OCI-LY1 (cell line): ENCODE measurements at regions not wholly inside any gene's neighbourhood (a gene's known extent, or its start where the extent isn't known, plus 50 kb on each side); places are given as distances from the start of the nearest gene placed in this dataset.
"Not testable (repeated sequence)": the region's sequence is repeated elsewhere in the genome, so short reads cannot be mapped to it uniquely, and the experiment has no call there.

Experiments used
- H2AFZ ChIP-seq: fragments of 200-600 bp; sonication (generic), shearing (Covaris generic); 2 replicates; pipeline ENCODE4 v1.6.0; 2014; ENCODE audit warnings: antibody characterized with exemption, mild to moderate bottlenecking, low read length
- H3F3A ChIP-seq: fragments of 200-600 bp; sonication (generic), shearing (Covaris generic); 2 replicates; pipeline ENCODE4 v1.6.0; 2014; ENCODE audit warnings: mild to moderate bottlenecking, antibody characterized with exemption, low read length, moderate library complexity; ENCODE audit not compliant: insufficient read depth
- H3K27ac ChIP-seq: fragments of 200-600 bp; sonication (generic); 2 replicates; pipeline ENCODE4 v1.5.1; 2014; ENCODE audit warnings: low read length, mixed run types, mild to moderate bottlenecking, low read depth; ENCODE audit not compliant: poor library complexity, severe bottlenecking
- H3K27me3 ChIP-seq: fragments of 200-600 bp; sonication (generic); 2 replicates; pipeline ENCODE4 v1.6.0; 2014; ENCODE audit warnings: antibody characterized with exemption, mild to moderate bottlenecking, low read length, moderate library complexity; ENCODE audit not compliant: insufficient read depth
- H3K36me3 ChIP-seq: fragments of 200-600 bp; sonication (generic); 2 replicates; pipeline ENCODE4 v1.6.1; 2014; ENCODE audit warnings: mild to moderate bottlenecking, antibody characterized with exemption, low read length, moderate library complexity, mixed read lengths; ENCODE audit not compliant: insufficient read depth
- H3K4me1 ChIP-seq: fragments of 200-600 bp; sonication (generic); 2 replicates; pipeline ENCODE4 v1.5.1; 2014; ENCODE audit warnings: mild to moderate bottlenecking, low read length, moderate library complexity; ENCODE audit not compliant: insufficient read depth, severe bottlenecking
- H3K4me2 ChIP-seq: fragments of 200-600 bp; sonication (generic), shearing (Covaris generic); 2 replicates; pipeline ENCODE4 v1.6.1; 2014; ENCODE audit warnings: low read length
- H3K4me3 ChIP-seq: fragments of 200-600 bp; sonication (generic); 2 replicates; pipeline ENCODE4 v1.5.1; 2014; ENCODE audit warnings: low read length, low read depth, mild to moderate bottlenecking, mixed read lengths; ENCODE audit not compliant: poor library complexity, severe bottlenecking
- H3K79me2 ChIP-seq: fragments of 200-600 bp; shearing (Covaris generic); 2 replicates; pipeline ENCODE4 v1.6.1; 2016; ENCODE audit warnings: mixed run types, low read length, mixed read lengths; ENCODE audit not compliant: insufficient read depth
- H3K9ac ChIP-seq: fragments of 200-600 bp; sonication (generic), shearing (Covaris generic); 2 replicates; pipeline ENCODE4 v1.6.1; 2014; ENCODE audit warnings: mild to moderate bottlenecking, low read length, mixed read lengths
- H3K9me2 ChIP-seq: fragments of 200-600 bp; sonication (generic), shearing (Covaris generic); 2 replicates; pipeline ENCODE4 v1.6.1; 2014; ENCODE audit warnings: low read depth, mild to moderate bottlenecking, low read length, mixed read lengths
- H3K9me3 ChIP-seq: fragments of 200-600 bp; shearing (Covaris generic); 2 replicates; pipeline ENCODE4 v1.6.1; 2014; ENCODE audit warnings: low read length, mixed read lengths
- H4K20me1 ChIP-seq: fragments of 200-600 bp; sonication (generic), shearing (Covaris generic); 2 replicates; pipeline ENCODE4 v1.6.0; 2016; ENCODE audit warnings: mild to moderate bottlenecking, low read length; ENCODE audit not compliant: insufficient read depth
- CTCF ChIP-seq: fragments of 200-600 bp; sonication (generic), shearing (Covaris generic); IDR thresholded peaks from 2 replicates; pipeline ENCODE4 v1.5.1; 2017; ENCODE audit warnings: mild to moderate bottlenecking, antibody characterized with exemption, low read length, moderate library complexity, mixed read lengths
- EZH2 ChIP-seq: fragments of 200-600 bp; sonication (generic), shearing (Covaris generic); IDR thresholded peaks from 2 replicates; pipeline ENCODE4 v1.8.0; 2017; ENCODE audit warnings: borderline replicate concordance, mixed run types, mild to moderate bottlenecking, antibody characterized with exemption, low read length, moderate library complexity, mixed read lengths

DNA sequence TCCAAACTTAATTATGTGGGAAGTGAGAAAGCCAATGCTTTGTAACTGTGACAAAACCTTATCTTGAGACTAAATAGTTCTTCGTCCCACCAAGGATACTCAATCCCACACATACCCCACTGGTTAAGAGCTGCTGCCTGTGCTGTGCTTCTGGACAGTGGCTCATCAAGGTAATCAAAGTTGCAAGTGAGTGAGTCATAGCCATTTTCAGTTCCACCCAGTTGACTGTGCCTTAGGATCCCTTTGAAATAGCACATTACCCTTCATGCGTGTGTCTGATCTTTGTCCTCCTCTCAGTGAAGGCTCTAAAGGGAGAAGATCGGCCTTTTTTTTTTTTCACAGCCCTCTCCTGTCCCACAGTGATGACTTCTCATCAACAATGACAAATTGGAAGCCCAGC is 706.0 kb upstream of the AUTS2 start:
- Histone ChIP-seq H3K4me1 (no peaks in the 10 kb centered on the region), H3K4me2 (no peak overlapping the region), H4K20me1 (no peaks in the 10 kb centered on the region), H3K36me3 (no peaks in the 10 kb centered on the region), H3K4me3 (no peak overlapping the region), H3K9me3 (no peaks in the 10 kb centered on the region), H2AFZ (no peak overlapping the region), H3K9me2 (no peaks in the 10 kb centered on the region), H3K27me3 (no peaks in the 10 kb centered on the region), H3K79me2 (no peaks in the 10 kb centered on the region), H3K27ac (no peak overlapping the region), H3K9ac (no peak overlapping the region), H3F3A (no peaks in the 10 kb centered on the region)
- TF ChIP-seq EZH2 (no peak), CTCF (no peak)

DNA sequence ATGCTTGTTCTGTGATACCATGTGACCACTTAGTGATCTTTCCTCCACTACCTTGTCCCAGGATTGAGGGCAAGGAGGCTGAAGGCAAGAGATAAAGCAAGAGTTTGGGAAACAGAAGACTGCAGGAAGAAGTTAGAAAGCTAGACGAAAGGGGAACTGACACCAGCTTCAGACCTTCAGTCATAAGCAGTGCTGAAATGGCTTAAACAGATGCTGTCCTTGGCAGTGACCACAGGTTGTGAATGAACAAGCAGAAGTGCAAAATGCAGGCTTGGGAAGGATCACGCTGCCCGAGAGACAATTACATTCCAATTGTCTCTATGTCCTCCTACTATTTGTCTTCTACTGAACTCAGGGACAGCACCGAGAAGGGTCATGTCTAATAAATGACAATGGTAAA is 704.9 kb upstream of the AUTS2 start:
- no peaks in the 10 kb centered on the region for H3K27me3 ChIP-seq
- TF ChIP-seq EZH2 (no peak), CTCF (no peak)

GRCh38 chr7:68899156-68899555 is 699.1 kb upstream of the AUTS2 start:
- H3K4me2 ChIP-seq, H3K4me3 ChIP-seq, H3K9me3 ChIP-seq, H4K20me1 ChIP-seq, H3K36me3 ChIP-seq, H3K9ac ChIP-seq, H3K27me3 ChIP-seq, H3K79me2 ChIP-seq, H3K27ac ChIP-seq, H3F3A ChIP-seq, H2AFZ ChIP-seq, H3K4me1 ChIP-seq, H3K9me2 ChIP-seq: not testable (repeated sequence)

More for the DNA sequence above, 704.9 kb upstream of the AUTS2 start:
- H3F3A ChIP-seq = no peaks in the 10 kb centered on the region
- H3K9ac ChIP-seq = no peak overlapping the region
- no peaks in the 10 kb centered on the region for H3K4me1 ChIP-seq
- H3K4me3 ChIP-seq = no peak overlapping the region
- H3K9me2 ChIP-seq = no peaks in the 10 kb centered on the region
- H3K9me3 ChIP-seq = no peaks in the 10 kb centered on the region
- no peaks in the 10 kb centered on the region for H4K20me1 ChIP-seq
- no peak overlapping the region for H3K4me2 ChIP-seq
- no peaks in the 10 kb centered on the region for H3K36me3 ChIP-seq
- H2AFZ ChIP-seq = no peak overlapping the region
- H3K27ac ChIP-seq = no peak overlapping the region
- no peaks in the 10 kb centered on the region for H3K79me2 ChIP-seq

GRCh38 chr7:68900096-68900495 is 698.2 kb upstream of the AUTS2 start:
- Histone ChIP-seq H3F3A (no peaks in the 10 kb centered on the region), H3K9me3 (no peaks in the 10 kb centered on the region), H2AFZ (no peak overlapping the region), H3K27me3 (no peaks in the 10 kb centered on the region), H3K79me2 (no peaks in the 10 kb centered on the region), H3K9ac (no peak overlapping the region), H4K20me1 (no peaks in the 10 kb centered on the region), H3K4me1 (no peaks in the 10 kb centered on the region), H3K36me3 (no peaks in the 10 kb centered on the region), H3K9me2 (no peaks in the 10 kb centered on the region), H3K4me2 (no peak overlapping the region), H3K4me3 (no peak overlapping the region), H3K27ac (no peak overlapping the region)
- TF ChIP-seq EZH2 (no peak), CTCF (no peak)
